Natural killer cell (primary cell): ENCODE measurements at regions not wholly inside any gene's neighbourhood (a gene's known extent, or its start where the extent isn't known, plus 50 kb on each side); places are given as distances from the start of the nearest gene placed in this dataset.

Source experiments
- ATAC-seq, 3 donors: fragments of 150-1000 bp in 2 of 3; fragments of 200-7000 bp in 1 of 3; cut with Tn5 transposase; 1 replicate in 1 of 3; 2 replicates in 2 of 3; pipeline ENCODE4 v1.10.0; 2021; ENCODE audit warnings: mild to moderate bottlenecking in 2 of 3, moderate library complexity in 2 of 3
- DNase-seq, 2 donors: peaks; one replicate each; pipeline versions ENCODE4 v3.0.0 to v3.0.0-alpha.2; 2013 to 2021; ENCODE audit warnings: mixed read lengths in 1 of 2
- H3K27ac ChIP-seq: one replicate; pipeline ENCODE4 v1.5.1; 2013; ENCODE audit warnings: mild to moderate bottlenecking, low read length
- H3K27me3 ChIP-seq: one replicate; pipeline ENCODE4 v1.6.1; 2013; ENCODE audit warnings: low read length; ENCODE audit not compliant: control insufficient read depth, insufficient read depth
- H3K36me3 ChIP-seq: one replicate; pipeline ENCODE4 v1.6.1; 2013; ENCODE audit warnings: low read length; ENCODE audit not compliant: control insufficient read depth, insufficient read depth
- H3K4me1 ChIP-seq: one replicate; pipeline ENCODE4 v1.6.1; 2013; ENCODE audit warnings: low read length; ENCODE audit not compliant: control insufficient read depth, insufficient read depth
- H3K4me3 ChIP-seq: one replicate; pipeline ENCODE4 v1.5.1; 2013; ENCODE audit warnings: low read length
- H3K9me3 ChIP-seq: one replicate; pipeline ENCODE4 v1.6.1; 2013; ENCODE audit warnings: low read length; ENCODE audit not compliant: control insufficient read depth, insufficient read depth
- H3K27ac Mint-ChIP-seq, 2 donors: one replicate each; pipeline ENCODE4 v1.8.0; 2022; ENCODE audit warnings: mild to moderate bottlenecking in 2 of 2, mixed read lengths in 2 of 2, moderate library complexity in 1 of 2
- H3K27me3 Mint-ChIP-seq, 2 donors: one replicate each; pipeline ENCODE4 v1.8.0; 2022; ENCODE audit warnings: low read depth in 2 of 2, mixed read lengths in 2 of 2
- H3K36me3 Mint-ChIP-seq: one replicate; pipeline ENCODE4 v1.8.0; 2022; ENCODE audit warnings: mixed read lengths
- H3K4me1 Mint-ChIP-seq, 2 donors: one replicate each; pipeline ENCODE4 v1.8.0; 2022; ENCODE audit warnings: mixed read lengths in 2 of 2
- H3K4me3 Mint-ChIP-seq: one replicate; pipeline ENCODE4 v1.8.0; 2022; ENCODE audit warnings: mild to moderate bottlenecking, moderate library complexity, mixed read lengths
- H3K9me3 Mint-ChIP-seq, 2 donors: one replicate each; pipeline ENCODE4 v1.8.0; 2022; ENCODE audit warnings: mixed read lengths in 2 of 2
- CTCF ChIP-seq: fragments of 200-600 bp; IDR thresholded peaks from one replicate; pipeline ENCODE4 v1.8.0; 2022; ENCODE audit warnings: antibody characterized with exemption
- WGBS: methylation state at CpG from one replicate; pipeline ENCODE4 v1.1.7; 2013; ENCODE audit warnings: missing lambda C conversion rate; ENCODE audit not compliant: insufficient coverage; 5-methylcytosine and 5-hydroxymethylcytosine counted together
- intact Hi-C: fragments of 100-400 bp; cut with micrococcal nuclease; formaldehyde crosslinking; loops from one replicate; pipeline ENCODE4 v1.14.2; 2022

- Mint-ChIP-seq H3K9me3 (no peaks in the 10 kb centered on the region), H3K4me1 (no peaks in the 10 kb centered on the region), H3K36me3 (no peaks in the 10 kb centered on the region), H3K27ac (no peak overlapping the region), H3K27me3 (no peaks in the 10 kb centered on the region), H3K4me3 (no peak overlapping the region)
- Histone ChIP-seq H3K27ac (no peak overlapping the region), H3K4me3 (no peak overlapping the region), H3K4me1 (no peaks in the 10 kb centered on the region), H3K36me3 (no peaks in the 10 kb centered on the region), H3K9me3 (no peaks in the 10 kb centered on the region), H3K27me3 (no peaks in the 10 kb centered on the region)
- ATAC-seq (no peak), DNase-seq (no peak)
- TF ChIP-seq CTCF, result no peak
- intact Hi-C loops, result no loop called here
- 92% methylated on average over 6 of the region's 6 CpGs for WGBS
Measured at GRCh38 chr2:120829633-120830025, 94.0 kb downstream of the GLI2 start.

- intact Hi-C loops, result no loop called here
- Histone ChIP-seq H3K9me3 (no peaks in the 10 kb centered on the region), H3K4me3 (no peak overlapping the region), H3K27ac (no peak overlapping the region), H3K27me3 (no peaks in the 10 kb centered on the region), H3K4me1 (no peaks in the 10 kb centered on the region), H3K36me3 (no peaks in the 10 kb centered on the region)
- Mint-ChIP-seq H3K4me3 (no peak overlapping the region), H3K36me3 (no peaks in the 10 kb centered on the region), H3K4me1 (no peaks in the 10 kb centered on the region), H3K9me3 (no peaks in the 10 kb centered on the region), H3K27me3 (no peaks in the 10 kb centered on the region), H3K27ac (no peak overlapping the region)
- TF ChIP-seq CTCF, result no peak
- DNase-seq (no peak), ATAC-seq (no peak)
- 81% methylated on average over 11 of the region's 11 CpGs for WGBS
Measured at GRCh38 chr2:120830096-120830830, 94.6 kb downstream of the GLI2 start.

- no peaks in the 10 kb centered on the region for H3K4me1 ChIP-seq
- Mint-ChIP-seq H3K4me1 (no peaks in the 10 kb centered on the region), H3K27me3 (no peaks in the 10 kb centered on the region), H3K4me3 (no peak overlapping the region), H3K36me3 (no peaks in the 10 kb centered on the region), H3K27ac (no peak overlapping the region), H3K9me3 (no peaks in the 10 kb centered on the region)
- H3K27ac ChIP-seq, result no peak overlapping the region
- H3K4me3 ChIP-seq, result no peak overlapping the region
- H3K36me3 ChIP-seq, result no peaks in the 10 kb centered on the region
- DNase-seq, result no peak
- intact Hi-C loops, result no loop called here
- ATAC-seq, result no peak
- H3K27me3 ChIP-seq, result no peaks in the 10 kb centered on the region
- WGBS, result 90% methylated on average over 2 of the region's 2 CpGs
- H3K9me3 ChIP-seq, result no peaks in the 10 kb centered on the region
- TF ChIP-seq CTCF, result no peak
Measured at GRCh38 chr2:120831086-120831485, 95.4 kb downstream of the GLI2 start.

GRCh38 chr2:120831891-120832290, 96.2 kb downstream of the GLI2 start:
- intact Hi-C loops, result no loop called here
- Mint-ChIP-seq H3K27me3 (no peaks in the 10 kb centered on the region), H3K27ac (no peak overlapping the region), H3K4me1 (no peaks in the 10 kb centered on the region), H3K9me3 (no peaks in the 10 kb centered on the region), H3K4me3 (no peak overlapping the region), H3K36me3 (no peaks in the 10 kb centered on the region)
- Histone ChIP-seq H3K27ac (no peak overlapping the region), H3K4me1 (no peaks in the 10 kb centered on the region), H3K36me3 (no peaks in the 10 kb centered on the region), H3K9me3 (no peaks in the 10 kb centered on the region), H3K27me3 (no peaks in the 10 kb centered on the region), H3K4me3 (no peak overlapping the region)
- WGBS, result 84% methylated on average over 6 of the region's 6 CpGs
- ATAC-seq, result no peak
- no peak for TF ChIP-seq CTCF
- DNase-seq, result no peak
